Spleen (tissue), 11 donors: ENCODE measurements at regions not wholly inside any gene's neighbourhood (a gene's known extent, or its start where the extent isn't known, plus 50 kb on each side); places are given as distances from the start of the nearest gene placed in this dataset.

Experiments used
- DNase-seq: peaks from one replicate; pipeline ENCODE4 v3.0.0-alpha.2; 2020
- H3K27ac ChIP-seq, 8 donors: fragments of 200-600 bp; sonication (generic) in 7 of 8; 1 replicate in 4 of 8; 2 replicates in 4 of 8; pipeline versions ENCODE4 v1.5.0 to v1.8.0; 2016 to 2021; ENCODE audit warnings: inconsistent platforms in 4 of 8, mild to moderate bottlenecking in 4 of 8, moderate library complexity in 1 of 8
- H3K27me3 ChIP-seq, 7 donors: fragments of 200-600 bp; sonication (generic) in 6 of 7; replicated peaks in 1 of 7; 1 replicate in 4 of 7; 2 replicates in 3 of 7; pipeline versions ENCODE4 v1.5.0 to v1.8.0; 2016 to 2021; ENCODE audit warnings: inconsistent platforms in 3 of 7, mild to moderate bottlenecking in 1 of 7
- H3K36me3 ChIP-seq, 6 donors: fragments of 200-600 bp; sonication (generic) in 5 of 6; 1 replicate in 4 of 6; 2 replicates in 2 of 6; pipeline versions ENCODE4 v1.5.0 to v1.8.0; 2016 to 2021; ENCODE audit warnings: inconsistent platforms in 2 of 6
- H3K4me1 ChIP-seq, 6 donors: fragments of 200-600 bp; sonication (generic) in 5 of 6; 1 replicate in 3 of 6; 2 replicates in 3 of 6; pipeline versions ENCODE4 v1.5.0 to v1.8.0; 2016 to 2021; ENCODE audit warnings: inconsistent platforms in 3 of 6
- H3K4me3 ChIP-seq, 8 donors: fragments of 200-600 bp; sonication (generic) in 7 of 8; 1 replicate in 4 of 8; 2 replicates in 4 of 8; pipeline versions ENCODE4 v1.5.0 to v1.8.0; 2016 to 2021; ENCODE audit warnings: inconsistent platforms in 4 of 8, mild to moderate bottlenecking in 4 of 8, moderate library complexity in 2 of 8
- H3K9me3 ChIP-seq, 8 donors: fragments of 200-600 bp; sonication (generic) in 7 of 8; 1 replicate in 4 of 8; 2 replicates in 4 of 8; pipeline versions ENCODE4 v1.5.0 to v1.8.0; 2016 to 2021; ENCODE audit warnings: inconsistent platforms in 4 of 8
- CTCF ChIP-seq, 11 experiments: fragments of 200-600 bp in 7 of 11; fragments of 450-650 bp in 4 of 11; sonication (generic) in 4 of 11; IDR thresholded peaks in 8 of 11; conservative IDR thresholded peaks in 3 of 11; 1 replicate in 7 of 11; 2 replicates in 4 of 11; pipeline versions ENCODE4 v1.4.0 to v1.8.0; 2016 to 2021; ENCODE audit warnings: antibody characterized with exemption in 11 of 11, inconsistent platforms in 4 of 11, mild to moderate bottlenecking in 1 of 11
- POLR2A ChIP-seq, 3 donors: fragments of 450-650 bp; IDR thresholded peaks; one replicate each; pipeline ENCODE4 v1.5.1; 2017; ENCODE audit warnings: antibody characterized with exemption in 3 of 3, mild to moderate bottlenecking in 1 of 3
- POLR2AphosphoS5 ChIP-seq, 3 donors: sonication (generic); formaldehyde crosslinking; IDR thresholded peaks; one replicate each; pipeline ENCODE4 v1.5.1; 2017; ENCODE audit warnings: antibody characterized with exemption in 3 of 3
- WGBS, 5 donors: extraction: QIAGEN DNeasy Blood & Tissue Kit in 3 of 5; methylation state at CpG; one replicate each; pipeline versions ENCODE4 v1.1.5 to v1.1.7; 2013 to 2018; 5-methylcytosine and 5-hydroxymethylcytosine counted together
- intact Hi-C: fragments of 100-400 bp; cut with DNase I; formaldehyde crosslinking; loops from one replicate; pipeline ENCODE4 v1.15.0; 2023; ENCODE audit warnings: low total_unique reads
- donor health status: healthy with polysubstance abuse.
- donor health status: DM: no; HTN: no; CAD: no; lungs with moderate emphysema.
- donor health status: DM: no; HTN: no; CAD: no.
- donor health status: Bipolar disorder and iron deficiency.
- donor health status: healthy.
- donor health status: DM: no; HTN: no; CAD: no.
- donor health status: DM: yes; HTN: yes; CAD: no.

- Histone ChIP-seq H3K27me3 (no peaks in the 10 kb centered on the region), H3K9me3 (no peaks in the 10 kb centered on the region), H3K4me3 (no peak overlapping the region), H3K36me3 (no peaks in the 10 kb centered on the region), H3K4me1 (peaks cover 0 to 44% (median 1%) of the 10 kb centered on the region in 6 donors), H3K27ac (peak overlapping the region in 5 of 8 donors; percentile 69 to 88 (median 75))
- intact Hi-C loops: no loop called here
- TF ChIP-seq POLR2A (IDR thresholded peaks at IDR 0.05): no peak
- no peak for TF ChIP-seq POLR2AphosphoS5 (IDR thresholded peaks at IDR 0.05)
- TF ChIP-seq CTCF (IDR thresholded peaks at IDR 0.05 in 8 of 11, conservative IDR thresholded peaks at IDR 0.05 in 3 of 11): no peak
- 89 to 98% (median 94%) methylated on average over 3 of the region's 3 CpGs for WGBS, 5 donors
- no peak for DNase-seq
Measured at GRCh38 chr5:78726571-78726970, 78.0 kb upstream of the LHFPL2 start.

GRCh38 chr5:78726003-78726402 lies 77.4 kb upstream of the LHFPL2 start:
- 93 to 97% (median 96%) methylated on average over 3 of the region's 3 CpGs for WGBS, 5 donors
- H3K27me3 ChIP-seq: no peaks in the 10 kb centered on the region
- DNase-seq: no peak
- intact Hi-C loops: no loop called here
- H3K4me1 ChIP-seq: peaks cover 0 to 50% (median 5%) of the 10 kb centered on the region in 6 donors
- no peak overlapping the region for H3K27ac ChIP-seq
- H3K9me3 ChIP-seq: no peaks in the 10 kb centered on the region
- H3K36me3 ChIP-seq: no peaks in the 10 kb centered on the region
- H3K4me3 ChIP-seq: no peak overlapping the region
- TF ChIP-seq POLR2AphosphoS5 (IDR thresholded peaks at IDR 0.05) (no peak), POLR2A (IDR thresholded peaks at IDR 0.05) (no peak), CTCF (IDR thresholded peaks at IDR 0.05 in 8 of 11, conservative IDR thresholded peaks at IDR 0.05 in 3 of 11) (no peak)

- Histone ChIP-seq H3K36me3 (no peaks in the 10 kb centered on the region), H3K27me3 (no peaks in the 10 kb centered on the region), H3K4me1 (peaks cover 0 to 59% (median 12%) of the 10 kb centered on the region in 6 donors), H3K9me3 (no peaks in the 10 kb centered on the region), H3K27ac (peak overlapping the region in 4 of 8 donors; percentile 3 to 55 (median 31)), H3K4me3 (no peak overlapping the region)
- intact Hi-C loops: no loop called here
- TF ChIP-seq CTCF (IDR thresholded peaks at IDR 0.05 in 8 of 11, conservative IDR thresholded peaks at IDR 0.05 in 3 of 11) (no peak), POLR2A (IDR thresholded peaks at IDR 0.05) (no peak), POLR2AphosphoS5 (IDR thresholded peaks at IDR 0.05) (no peak)
- DNase-seq: no peak
Measured at GRCh38 chr5:78724061-78724460, 75.5 kb upstream of the LHFPL2 start.

GRCh38 chr5:78720997-78721396 lies 72.4 kb upstream of the LHFPL2 start:
- TF ChIP-seq POLR2A (IDR thresholded peaks at IDR 0.05) (no peak), POLR2AphosphoS5 (IDR thresholded peaks at IDR 0.05) (no peak), CTCF (IDR thresholded peaks at IDR 0.05 in 8 of 11, conservative IDR thresholded peaks at IDR 0.05 in 3 of 11) (no peak)
- Histone ChIP-seq H3K4me1 (peaks cover 0 to 45% (median 12%) of the 10 kb centered on the region in 6 donors), H3K36me3 (no peaks in the 10 kb centered on the region), H3K4me3 (no peak overlapping the region), H3K27ac (no peak overlapping the region), H3K9me3 (no peaks in the 10 kb centered on the region), H3K27me3 (no peaks in the 10 kb centered on the region)
- intact Hi-C loops: no loop called here
- no peak for DNase-seq
- 47 to 59% (median 50%) methylated on average over 5 of the region's 5 CpGs for WGBS, 5 donors
